HG02759 (cell line): ENCODE measurements at regions not wholly inside any gene's neighbourhood (a gene's known extent, or its start where the extent isn't known, plus 50 kb on each side); places are given as distances from the start of the nearest gene placed in this dataset.

ENCODE experiments used
- ATAC-seq: cut with Tn5 transposase; IDR thresholded peaks from one replicate; pipeline ENCODE4 v1.9.1; 2021; ENCODE audit warnings: mild to moderate bottlenecking, moderate library complexity; ENCODE audit not compliant: unreplicated experiment

GRCh38 chr12:124432376-124432775 lies 135.0 kb downstream of the NCOR2 start:
- ATAC-seq: no peak

- no peak for ATAC-seq
Observed at GRCh38 chr12:124431971-124432370, 135.4 kb downstream of the NCOR2 start.

- ATAC-seq: no peak
Observed at GRCh38 chr12:124430491-124430890, 135.6 kb downstream of the RFLNA start.

- ATAC-seq: no peak
Observed at GRCh38 chr12:124429535-124429934, 134.6 kb downstream of the RFLNA start.

- no peak for ATAC-seq
Observed at GRCh38 chr12:124428792-124429281, 133.9 kb downstream of the RFLNA start.

GRCh38 chr12:124428136-124428791 lies 133.4 kb downstream of the RFLNA start:
- ATAC-seq: no peak

- ATAC-seq: no peak
Observed at GRCh38 chr12:124426594-124427555, 132.0 kb downstream of the RFLNA start.

- no peak for ATAC-seq
Observed at GRCh38 chr12:124425667-124426066, 130.8 kb downstream of the RFLNA start.

- no peak for ATAC-seq
Observed at GRCh38 chr12:124424516-124424905, 129.6 kb downstream of the RFLNA start.

GRCh38 chr12:124423761-124424515 lies 129.0 kb downstream of the RFLNA start:
- ATAC-seq: no peak

- ATAC-seq: no peak
Observed at GRCh38 chr12:124422570-124423523, 128.0 kb downstream of the RFLNA start.

- ATAC-seq: no peak
Observed at GRCh38 chr12:124422142-124422569, 127.3 kb downstream of the RFLNA start.

- no peak for ATAC-seq
Observed at GRCh38 chr12:124420996-124421674, 126.2 kb downstream of the RFLNA start.

GRCh38 chr12:124420041-124420995 lies 125.4 kb downstream of the RFLNA start:
- ATAC-seq: no peak

GRCh38 chr12:124419292-124420040 lies 124.6 kb downstream of the RFLNA start:
- no peak for ATAC-seq

GRCh38 chr12:124418791-124419190 lies 123.9 kb downstream of the RFLNA start:
- ATAC-seq: no peak

GRCh38 chr12:124418156-124418555 lies 123.3 kb downstream of the RFLNA start:
- no peak for ATAC-seq
